Neuronal stem cell (in vitro differentiated cells): ENCODE measurements at regions not wholly inside any gene's neighbourhood (a gene's known extent, or its start where the extent isn't known, plus 50 kb on each side); places are given as distances from the start of the nearest gene placed in this dataset.

ENCODE experiments used
- DNase-seq: peaks from one replicate; pipeline ENCODE4 v3.0.0-alpha.2; 2013; ENCODE audit warnings: low spot score
- H2AFZ ChIP-seq: one replicate; pipeline ENCODE4 v1.6.1; 2013; ENCODE audit warnings: mild to moderate bottlenecking, low read length, inconsistent platforms
- H2AK5ac ChIP-seq: 2 replicates; pipeline ENCODE4 v1.6.1; 2013; ENCODE audit warnings: low read depth, mild to moderate bottlenecking, inconsistent platforms, low read length, moderate library complexity, mixed read lengths
- H2BK120ac ChIP-seq: 2 replicates; pipeline ENCODE4 v1.6.1; 2013; ENCODE audit warnings: low read depth, mild to moderate bottlenecking, inconsistent platforms, low read length, moderate library complexity, mixed read lengths
- H2BK12ac ChIP-seq: one replicate; pipeline ENCODE4 v1.6.1; 2013; ENCODE audit warnings: low read length, inconsistent platforms
- H2BK15ac ChIP-seq: 2 replicates; pipeline ENCODE4 v1.6.1; 2013; ENCODE audit warnings: mild to moderate bottlenecking, low read length, inconsistent platforms, mixed read lengths
- H2BK5ac ChIP-seq: one replicate; pipeline ENCODE4 v1.6.1; 2013; ENCODE audit warnings: inconsistent platforms, mild to moderate bottlenecking, low read length, moderate library complexity
- H3K14ac ChIP-seq: one replicate; pipeline ENCODE4 v1.6.1; 2013; ENCODE audit warnings: low read length, inconsistent platforms
- H3K18ac ChIP-seq: 2 replicates; pipeline ENCODE4 v1.6.1; 2013; ENCODE audit warnings: low read length, inconsistent platforms
- H3K23ac ChIP-seq: 2 replicates; pipeline ENCODE4 v1.6.1; 2013; ENCODE audit warnings: low read depth, mild to moderate bottlenecking, mixed read lengths, low read length, inconsistent platforms; ENCODE audit not compliant: poor library complexity
- H3K27ac ChIP-seq: replicated peaks from 3 replicates; pipeline ENCODE4 v1.5.1; 2013; ENCODE audit warnings: low read length, inconsistent platforms
- H3K27me3 ChIP-seq, 3 experiments: 2 replicates each; pipeline ENCODE4 v1.6.1; 2013; ENCODE audit warnings: low read length in 3 of 3, mild to moderate bottlenecking in 2 of 3, inconsistent platforms in 1 of 3, low read depth in 1 of 3, mixed read lengths in 1 of 3, moderate library complexity in 1 of 3; ENCODE audit not compliant: control insufficient read depth in 3 of 3, insufficient read depth in 3 of 3
- H3K36me3 ChIP-seq, 2 donors: replicated peaks in 1 of 2; 2 replicates each; pipeline ENCODE4 v1.6.1; 2013; ENCODE audit warnings: low read length in 2 of 2; ENCODE audit not compliant: control insufficient read depth in 2 of 2, insufficient read depth in 2 of 2
- H3K4ac ChIP-seq: 2 replicates; pipeline ENCODE4 v1.6.1; 2013; ENCODE audit warnings: inconsistent platforms, mild to moderate bottlenecking, low read length, moderate library complexity
- H3K4me1 ChIP-seq, 2 donors: 1 replicate in 1 of 2; 2 replicates in 1 of 2; pipeline ENCODE4 v1.6.1; 2013; ENCODE audit warnings: low read length in 2 of 2, low read depth in 1 of 2; ENCODE audit not compliant: control insufficient read depth in 2 of 2, insufficient read depth in 1 of 2
- H3K4me2 ChIP-seq: one replicate; pipeline ENCODE4 v1.6.1; 2013; ENCODE audit warnings: mild to moderate bottlenecking, low read length, inconsistent platforms; ENCODE audit not compliant: insufficient read depth, poor library complexity, severe bottlenecking
- H3K4me3 ChIP-seq, 2 donors: 2 replicates each; pipeline ENCODE4 v1.5.1; 2013; ENCODE audit warnings: low read length in 2 of 2, mild to moderate bottlenecking in 2 of 2, inconsistent platforms in 1 of 2, moderate library complexity in 1 of 2
- H3K79me1 ChIP-seq: one replicate; pipeline ENCODE4 v1.6.1; 2013; ENCODE audit warnings: low read depth, mild to moderate bottlenecking, inconsistent platforms, low read length, moderate library complexity
- H3K9ac ChIP-seq: one replicate; pipeline ENCODE4 v1.6.1; 2013; ENCODE audit warnings: mild to moderate bottlenecking, low read depth, low read length, inconsistent platforms; ENCODE audit not compliant: poor library complexity
- H3K9me3 ChIP-seq, 2 donors: replicated peaks in 1 of 2; 2 replicates each; pipeline versions ENCODE3 to v1.6.1; 2013; ENCODE audit warnings: low read length in 2 of 2, mild to moderate bottlenecking in 2 of 2, inconsistent platforms in 1 of 2, low read depth in 1 of 2, mixed read lengths in 1 of 2, moderate library complexity in 1 of 2; ENCODE audit not compliant: control insufficient read depth in 2 of 2, insufficient read depth in 1 of 2
- H4K8ac ChIP-seq: one replicate; pipeline ENCODE4 v1.6.1; 2013; ENCODE audit warnings: low read depth, mild to moderate bottlenecking, inconsistent platforms, low read length, moderate library complexity
- H4K91ac ChIP-seq: one replicate; pipeline ENCODE4 v1.6.1; 2013; ENCODE audit warnings: low read length, low read depth, mild to moderate bottlenecking, inconsistent platforms; ENCODE audit not compliant: poor library complexity
- WGBS, 2 donors: extraction: QIAGEN DNeasy Blood & Tissue Kit; methylation state at CpG; one replicate each; pipeline ENCODE4 v1.1.7; 2013; ENCODE audit warnings: missing lambda C conversion rate in 2 of 2, mixed read lengths in 1 of 2; ENCODE audit not compliant: insufficient read length in 2 of 2, insufficient replicate concordance in 1 of 2; ENCODE audit errors: extremely low coverage in 2 of 2; 5-methylcytosine and 5-hydroxymethylcytosine counted together

- H3K4me3 ChIP-seq, result no peak overlapping the region
- H3K27me3 ChIP-seq, result no peaks in the 10 kb centered on the region
- H3K18ac ChIP-seq, result no peak overlapping the region
- no peak overlapping the region for H3K23ac ChIP-seq
- no peak overlapping the region for H3K4ac ChIP-seq
- H2BK5ac ChIP-seq, result no peak overlapping the region
- no peak overlapping the region for H4K91ac ChIP-seq
- no peak overlapping the region for H3K9ac ChIP-seq
- no peak overlapping the region for H2BK120ac ChIP-seq
- WGBS, 2 donors, result no CpG with 5 or more reads among the region's 6 CpGs
- no peak for DNase-seq
- H2AK5ac ChIP-seq, result no peak overlapping the region
- no peak overlapping the region for H2AFZ ChIP-seq
- H3K9me3 ChIP-seq, result no peaks in the 10 kb centered on the region
- no peak overlapping the region for H2BK15ac ChIP-seq
- H4K8ac ChIP-seq, result no peak overlapping the region
- peaks cover 0 to 8% of the 10 kb centered on the region in 2 donors for H3K4me1 ChIP-seq
- H3K79me1 ChIP-seq, result no peaks in the 10 kb centered on the region
- H2BK12ac ChIP-seq, result no peak overlapping the region
- H3K36me3 ChIP-seq, result no peaks in the 10 kb centered on the region
- H3K14ac ChIP-seq, result no peak overlapping the region
- H3K27ac ChIP-seq, result no peak overlapping the region
- no peak overlapping the region for H3K4me2 ChIP-seq
Observed at GRCh38 chr6:85115376-85115775, 334.5 kb upstream of the NT5E start.

- Histone ChIP-seq H2BK12ac (no peak overlapping the region), H3K4me1 (peaks cover 0 to 11% of the 10 kb centered on the region in 2 donors), H2BK15ac (no peak overlapping the region), H3K27me3 (no peaks in the 10 kb centered on the region), H3K27ac (no peak overlapping the region), H2AFZ (no peak overlapping the region), H3K79me1 (no peaks in the 10 kb centered on the region), H2BK5ac (no peak overlapping the region), H3K36me3 (no peaks in the 10 kb centered on the region), H2BK120ac (no peak overlapping the region), H4K8ac (no peak overlapping the region), H3K4ac (no peak overlapping the region), H3K18ac (no peak overlapping the region), H3K9ac (no peak overlapping the region), H3K4me3 (no peak overlapping the region), H3K4me2 (no peak overlapping the region), H2AK5ac (no peak overlapping the region), H3K23ac (no peak overlapping the region), H3K14ac (no peak overlapping the region), H4K91ac (no peak overlapping the region), H3K9me3 (no peaks in the 10 kb centered on the region)
- DNase-seq, result no peak
- no CpG with 5 or more reads among the region's 6 CpGs for WGBS, 2 donors
Observed at GRCh38 chr6:85114581-85114935, 335.3 kb upstream of the NT5E start.

GRCh38 chr6:85113934-85114580 is 335.8 kb upstream of the NT5E start:
- Histone ChIP-seq H2BK5ac (no peak overlapping the region), H2AK5ac (no peak overlapping the region), H3K27me3 (no peaks in the 10 kb centered on the region), H3K79me1 (no peaks in the 10 kb centered on the region), H3K23ac (no peak overlapping the region), H2AFZ (no peak overlapping the region), H4K8ac (no peak overlapping the region), H3K9ac (no peak overlapping the region), H3K9me3 (no peaks in the 10 kb centered on the region), H2BK120ac (no peak overlapping the region), H4K91ac (no peak overlapping the region), H3K14ac (no peak overlapping the region), H3K4me1 (peaks cover 0 to 11% of the 10 kb centered on the region in 2 donors), H3K4me3 (no peak overlapping the region), H3K36me3 (no peaks in the 10 kb centered on the region), H3K18ac (no peak overlapping the region), H2BK12ac (no peak overlapping the region), H2BK15ac (no peak overlapping the region), H3K4me2 (no peak overlapping the region), H3K27ac (no peak overlapping the region), H3K4ac (no peak overlapping the region)
- DNase-seq, result no peak
- no CpG with 5 or more reads among the region's 21 CpGs for WGBS, 2 donors

- no peak overlapping the region for H3K14ac ChIP-seq
- H2BK15ac ChIP-seq, result no peak overlapping the region
- H2BK5ac ChIP-seq, result no peak overlapping the region
- H3K9me3 ChIP-seq, result no peaks in the 10 kb centered on the region
- H3K36me3 ChIP-seq, result no peaks in the 10 kb centered on the region
- H3K4me2 ChIP-seq, result no peak overlapping the region
- H3K4me1 ChIP-seq, result peaks cover 0 to 11% of the 10 kb centered on the region in 2 donors
- H3K4me3 ChIP-seq, result no peak overlapping the region
- no CpG with 5 or more reads among the region's 1 CpG for WGBS, 2 donors
- no peak overlapping the region for H3K23ac ChIP-seq
- H2BK12ac ChIP-seq, result no peak overlapping the region
- no peak overlapping the region for H3K18ac ChIP-seq
- H3K9ac ChIP-seq, result no peak overlapping the region
- no peak overlapping the region for H2AK5ac ChIP-seq
- H4K91ac ChIP-seq, result no peak overlapping the region
- no peak overlapping the region for H3K4ac ChIP-seq
- no peak overlapping the region for H3K27ac ChIP-seq
- no peak overlapping the region for H4K8ac ChIP-seq
- H2AFZ ChIP-seq, result no peak overlapping the region
- no peak for DNase-seq
- no peaks in the 10 kb centered on the region for H3K27me3 ChIP-seq
- no peaks in the 10 kb centered on the region for H3K79me1 ChIP-seq
- H2BK120ac ChIP-seq, result no peak overlapping the region
Observed at GRCh38 chr6:85112540-85112939, 337.3 kb upstream of the NT5E start.
